ENCODE measurements at regions not wholly inside any gene's neighbourhood (a gene's known extent, or its start where the extent isn't known, plus 50 kb on each side); places are given as distances from the start of the nearest gene placed in this dataset.

DNA sequence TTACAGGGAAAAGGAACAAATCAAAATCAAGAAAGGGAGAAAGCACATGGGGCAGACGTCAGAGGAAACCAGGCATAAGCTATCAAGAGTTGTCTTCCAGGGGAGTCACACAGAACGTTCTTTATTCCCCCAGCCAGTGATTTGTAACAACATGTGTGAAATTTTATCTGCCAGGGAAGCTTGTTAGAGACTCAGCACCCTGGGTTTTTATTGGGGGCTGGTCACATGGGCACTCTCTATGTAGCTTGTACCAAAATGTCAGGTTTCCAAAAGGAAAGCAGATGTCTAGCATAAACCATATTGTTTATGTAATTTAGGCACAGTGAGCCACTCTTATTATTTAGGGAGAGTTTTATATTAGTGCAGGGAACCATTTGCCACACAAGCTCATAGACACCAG lies 440.4 kb upstream of the DCN start:
- TF ChIP-seq, protein P1, sequence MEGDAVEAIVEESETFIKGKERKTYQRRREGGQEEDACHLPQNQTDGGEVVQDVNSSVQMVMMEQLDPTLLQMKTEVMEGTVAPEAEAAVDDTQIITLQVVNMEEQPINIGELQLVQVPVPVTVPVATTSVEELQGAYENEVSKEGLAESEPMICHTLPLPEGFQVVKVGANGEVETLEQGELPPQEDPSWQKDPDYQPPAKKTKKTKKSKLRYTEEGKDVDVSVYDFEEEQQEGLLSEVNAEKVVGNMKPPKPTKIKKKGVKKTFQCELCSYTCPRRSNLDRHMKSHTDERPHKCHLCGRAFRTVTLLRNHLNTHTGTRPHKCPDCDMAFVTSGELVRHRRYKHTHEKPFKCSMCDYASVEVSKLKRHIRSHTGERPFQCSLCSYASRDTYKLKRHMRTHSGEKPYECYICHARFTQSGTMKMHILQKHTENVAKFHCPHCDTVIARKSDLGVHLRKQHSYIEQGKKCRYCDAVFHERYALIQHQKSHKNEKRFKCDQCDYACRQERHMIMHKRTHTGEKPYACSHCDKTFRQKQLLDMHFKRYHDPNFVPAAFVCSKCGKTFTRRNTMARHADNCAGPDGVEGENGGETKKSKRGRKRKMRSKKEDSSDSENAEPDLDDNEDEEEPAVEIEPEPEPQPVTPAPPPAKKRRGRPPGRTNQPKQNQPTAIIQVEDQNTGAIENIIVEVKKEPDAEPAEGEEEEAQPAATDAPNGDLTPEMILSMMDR (conservative IDR thresholded peaks at IDR 0.05; ENCODE audit: low read depth, low read length): no peak
- no peak overlapping the region for H3K4me3 ChIP-seq (ENCODE audit: low read depth, low read length)
- no peak for DNase-seq (ENCODE audit: low read depth)

DNA sequence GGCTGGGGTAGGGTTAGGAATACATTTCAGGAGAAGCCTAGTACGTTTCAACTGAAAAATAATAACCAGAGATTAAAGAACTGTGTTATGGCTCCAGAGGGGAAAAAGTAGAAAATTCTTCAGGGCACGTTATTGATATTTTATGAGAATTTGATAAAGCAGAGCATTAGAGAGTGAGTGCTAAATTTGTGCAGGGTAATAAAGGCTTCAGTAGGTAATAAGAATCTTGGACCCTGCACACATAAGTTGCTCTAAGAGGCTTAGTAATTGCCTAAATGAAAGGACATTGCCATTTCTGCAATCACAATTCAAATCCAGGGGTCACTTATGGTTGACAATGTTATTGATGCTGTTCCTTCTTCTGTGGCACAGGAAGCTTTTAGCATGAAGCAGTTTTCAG lies 439.4 kb upstream of the DCN start:
- TF ChIP-seq, protein P1 (conservative IDR thresholded peaks at IDR 0.05; ENCODE audit: low read depth, low read length): no peak
- no peak for DNase-seq (ENCODE audit: low read depth)
- no peak overlapping the region for H3K4me3 ChIP-seq (ENCODE audit: low read depth, low read length)

DNA sequence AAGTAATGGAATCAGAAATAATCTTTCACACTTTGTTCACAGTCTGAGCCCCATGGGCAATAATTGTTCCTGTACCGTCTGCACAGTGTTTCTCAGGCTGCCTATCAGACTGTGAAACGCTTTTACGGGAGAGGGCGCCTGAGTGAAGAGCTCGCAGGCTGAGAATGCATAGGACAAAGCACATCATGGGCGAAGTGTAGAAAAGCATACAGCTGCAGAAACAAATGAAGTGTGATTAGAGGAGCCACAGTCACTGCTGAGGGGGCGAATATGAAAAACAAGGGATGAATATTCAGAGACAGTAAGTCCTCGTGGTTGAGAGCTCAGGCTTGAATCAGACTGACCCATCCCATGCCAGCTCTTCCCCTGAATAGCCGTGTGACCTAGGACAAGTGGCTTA lies 438.4 kb upstream of the DCN start:
- TF ChIP-seq, protein P1 (conservative IDR thresholded peaks at IDR 0.05; ENCODE audit: low read depth, low read length): peak; percentile 30
- DNase-seq (ENCODE audit: low read depth): no peak
- no peak overlapping the region for H3K4me3 ChIP-seq (ENCODE audit: low read depth, low read length)

DNA sequence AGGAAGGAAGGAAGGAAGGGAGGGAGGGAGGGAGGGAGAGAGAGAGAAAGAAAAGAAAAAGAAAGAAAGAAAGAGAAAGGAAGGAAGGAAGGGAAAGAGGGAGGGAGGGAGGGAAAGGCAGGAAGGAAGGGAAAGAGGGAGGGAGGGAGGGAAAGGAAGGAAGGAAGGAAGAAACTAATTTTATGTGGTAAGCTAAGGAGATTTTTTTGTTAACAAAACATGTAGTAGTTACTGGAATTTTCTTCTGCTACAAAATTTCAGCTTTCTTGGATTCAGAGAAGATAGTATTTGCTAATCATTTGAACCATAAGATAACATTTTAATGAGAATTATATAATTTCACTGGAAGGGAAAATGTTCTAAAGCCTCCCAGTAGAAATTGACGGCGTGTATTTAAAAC lies 437.8 kb upstream of the DCN start:
- TF ChIP-seq, protein P1 (conservative IDR thresholded peaks at IDR 0.05; ENCODE audit: low read depth, low read length): no peak
- DNase-seq (ENCODE audit: low read depth): no peak
- H3K4me3 ChIP-seq (ENCODE audit: low read depth, low read length): no peak overlapping the region

DNA sequence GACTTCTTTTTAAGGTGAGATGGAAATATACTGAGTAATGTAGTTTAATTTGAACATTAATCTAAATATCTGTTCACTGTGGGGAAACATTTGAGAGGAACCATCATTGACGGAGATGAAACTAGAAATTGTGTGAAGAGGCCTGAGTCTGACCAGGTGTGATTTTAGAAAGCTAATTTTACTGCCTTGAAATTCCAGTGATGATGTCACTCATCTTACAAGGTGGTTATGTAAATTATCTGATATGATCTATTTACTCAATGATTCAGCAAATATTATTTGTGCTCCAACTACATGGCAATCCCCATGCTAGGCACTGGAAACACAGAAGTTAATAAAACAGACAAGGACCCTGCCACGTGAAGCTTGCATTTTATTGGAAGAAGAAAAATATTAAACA lies 435.7 kb upstream of the DCN start:
- TF ChIP-seq, protein P1 (conservative IDR thresholded peaks at IDR 0.05; ENCODE audit: low read depth, low read length): no peak
- DNase-seq (ENCODE audit: low read depth): no peak
- no peak overlapping the region for H3K4me3 ChIP-seq (ENCODE audit: low read depth, low read length)

DNA sequence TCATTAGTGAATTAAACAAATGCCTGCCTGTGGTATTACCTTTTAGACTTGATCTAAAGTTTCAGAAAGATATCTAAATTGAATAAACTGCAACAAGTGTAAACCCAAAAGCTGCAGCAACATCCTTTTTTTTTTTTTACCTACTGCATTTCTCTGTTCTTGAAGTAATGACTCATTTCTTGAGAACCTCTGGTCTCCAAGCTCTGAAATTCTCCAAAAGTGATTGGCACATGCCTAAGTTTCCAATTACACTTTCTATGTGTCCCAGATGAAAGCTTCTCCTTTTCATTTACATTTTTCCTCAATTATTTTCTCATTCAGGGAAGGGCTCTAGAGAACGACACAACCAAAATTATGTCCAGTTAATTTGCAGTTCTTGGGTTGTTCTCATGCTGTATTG lies 435.2 kb upstream of the DCN start:
- H3K4me3 ChIP-seq (ENCODE audit: low read depth, low read length): no peak overlapping the region
- TF ChIP-seq, protein P1 (conservative IDR thresholded peaks at IDR 0.05; ENCODE audit: low read depth, low read length): no peak
- DNase-seq (ENCODE audit: low read depth): no peak

DNA sequence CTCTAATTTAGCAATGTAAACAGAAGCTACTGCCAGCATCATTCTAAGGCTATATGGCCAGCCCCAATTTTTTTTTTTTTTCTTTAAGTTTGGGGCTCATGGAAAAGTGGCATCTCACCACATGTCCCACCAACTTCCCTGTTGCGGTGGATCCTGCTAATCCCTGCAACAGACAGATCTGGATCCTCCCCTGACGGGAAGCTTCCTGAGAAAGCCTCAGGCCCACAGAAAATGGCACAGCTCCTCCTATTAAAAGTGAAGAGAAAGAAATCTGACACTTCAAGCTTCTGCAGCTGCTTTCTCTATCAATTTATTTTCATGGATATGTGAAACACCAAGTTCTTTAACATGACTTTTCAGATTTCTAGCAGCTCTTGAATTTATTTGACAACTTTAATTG lies 433.8 kb upstream of the DCN start:
- TF ChIP-seq, protein P1 (conservative IDR thresholded peaks at IDR 0.05; ENCODE audit: low read depth, low read length): no peak
- DNase-seq (ENCODE audit: low read depth): no peak
- no peak overlapping the region for H3K4me3 ChIP-seq (ENCODE audit: low read depth, low read length)
